Retinal pigment epithelial cell (primary cell): ENCODE measurements at regions not wholly inside any gene's neighbourhood (a gene's known extent, or its start where the extent isn't known, plus 50 kb on each side); places are given as distances from the start of the nearest gene placed in this dataset.

Experiments
- DNase-seq: peaks from one replicate; pipeline ENCODE4 v3.0.0-alpha.2; 2010; ENCODE audit warnings: low read depth
- H3K4me3 ChIP-seq: 2 replicates; pipeline ENCODE4 v1.5.1; 2011; ENCODE audit warnings: mild to moderate bottlenecking, low read length, control low read depth, moderate library complexity
- CTCF ChIP-seq: conservative IDR thresholded peaks from 2 replicates; pipeline ENCODE4 v1.5.1; 2011; ENCODE audit warnings: low read depth, low read length, control low read depth, inconsistent platforms

GRCh38 chr7:145584401-145584800, 532.2 kb upstream of the CNTNAP2 start:
- no peak overlapping the region for H3K4me3 ChIP-seq
- no peak for DNase-seq
- no peak for TF ChIP-seq CTCF

- DNase-seq: no peak
- H3K4me3 ChIP-seq: no peak overlapping the region
- TF ChIP-seq CTCF: no peak
Observed at GRCh38 chr7:145582742-145583303, 533.8 kb upstream of the CNTNAP2 start.

- no peak for TF ChIP-seq CTCF
- no peak for DNase-seq
- no peak overlapping the region for H3K4me3 ChIP-seq
Observed at GRCh38 chr7:145557805-145558204, 558.8 kb upstream of the CNTNAP2 start.

GRCh38 chr7:145543242-145543641, 573.4 kb upstream of the CNTNAP2 start:
- TF ChIP-seq CTCF: no peak
- DNase-seq: no peak
- no peak overlapping the region for H3K4me3 ChIP-seq

- TF ChIP-seq CTCF: no peak
- no peak for DNase-seq
- no peak overlapping the region for H3K4me3 ChIP-seq
Observed at GRCh38 chr7:145539910-145540309, 576.7 kb upstream of the CNTNAP2 start.

- no peak for DNase-seq
- TF ChIP-seq CTCF: no peak
Observed at GRCh38 chr7:145534301-145534700, 582.3 kb upstream of the CNTNAP2 start.

GRCh38 chr7:145520284-145520683, 596.3 kb upstream of the CNTNAP2 start:
- no peak for DNase-seq
- TF ChIP-seq CTCF: no peak
- H3K4me3 ChIP-seq: no peak overlapping the region

More at GRCh38 chr7:145534301-145534700, 582.3 kb upstream of the CNTNAP2 start:
- no peak overlapping the region for H3K4me3 ChIP-seq
